Common myeloid progenitor, CD34-positive (primary cell): ENCODE measurements at regions not wholly inside any gene's neighbourhood (a gene's known extent, or its start where the extent isn't known, plus 50 kb on each side); places are given as distances from the start of the nearest gene placed in this dataset.

Experiments used
- CTCF ChIA-PET: fragments of 350-600 bp; sonication (Branson Sonifier 250); formaldehyde crosslinking; loops from one replicate; lab custom pipeline; 2021; ENCODE audit warnings: antibody characterized with exemption; lab: Charles Lee
- POLR2A ChIA-PET: fragments of 350-600 bp; sonication (Branson Sonifier 250); formaldehyde crosslinking; loops from one replicate; lab custom pipeline; 2021; ENCODE audit warnings: antibody characterized with exemption; lab: Charles Lee
- DNase-seq, 3 donors: peaks; one replicate each; pipeline versions ENCODE4 v3.0.0 to v3.0.0-alpha.2; 2013
- H3K27ac ChIP-seq, 2 experiments: 1 replicate in 1 of 2; 2 replicates in 1 of 2; pipeline ENCODE4 v1.7.0; 2013; ENCODE audit warnings: inconsistent platforms in 2 of 2, low read length in 2 of 2, mild to moderate bottlenecking in 2 of 2, low read depth in 1 of 2, moderate library complexity in 1 of 2; ENCODE audit not compliant: severe bottlenecking in 2 of 2, insufficient read depth in 1 of 2, poor library complexity in 1 of 2
- H3K27me3 ChIP-seq, 5 experiments: replicated peaks in 2 of 5; 1 replicate in 3 of 5; 2 replicates in 2 of 5; pipeline versions ENCODE4 v1.6.1 to v1.7.0; 2013; ENCODE audit warnings: low read length in 4 of 5, mild to moderate bottlenecking in 2 of 5, moderate library complexity in 2 of 5, inconsistent platforms in 1 of 5; ENCODE audit not compliant: insufficient read depth in 5 of 5, control insufficient read depth in 4 of 5
- H3K36me3 ChIP-seq, 4 experiments: 1 replicate in 2 of 4; 2 replicates in 2 of 4; pipeline versions ENCODE4 v1.6.1 to v1.7.0; 2013; ENCODE audit warnings: low read length in 3 of 4, control low read depth in 1 of 4, mild to moderate bottlenecking in 1 of 4; ENCODE audit not compliant: control insufficient read depth in 4 of 4, insufficient read depth in 4 of 4
- H3K4me1 ChIP-seq, 4 experiments: 1 replicate in 3 of 4; 2 replicates in 1 of 4; pipeline versions ENCODE4 v1.6.1 to v1.7.1; 2013; ENCODE audit warnings: low read length in 3 of 4, mild to moderate bottlenecking in 3 of 4, control low read depth in 1 of 4, inconsistent platforms in 1 of 4, moderate library complexity in 1 of 4; ENCODE audit not compliant: control insufficient read depth in 4 of 4, insufficient read depth in 4 of 4; ENCODE audit errors: control extremely low read depth in 1 of 4
- H3K4me3 ChIP-seq, 7 experiments: 1 replicate in 4 of 7; 2 replicates in 3 of 7; pipeline versions ENCODE4 v1.5.1 to v1.7.0; 2013; ENCODE audit warnings: mild to moderate bottlenecking in 7 of 7, low read length in 6 of 7, moderate library complexity in 6 of 7, inconsistent platforms in 2 of 7, low read depth in 2 of 7, control low read depth in 1 of 7; ENCODE audit not compliant: insufficient read depth in 4 of 7, control insufficient read depth in 1 of 7; ENCODE audit errors: extremely low read depth in 1 of 7
- H3K9me3 ChIP-seq, 5 experiments: 1 replicate in 4 of 5; 2 replicates in 1 of 5; pipeline versions ENCODE4 v1.6.1 to v1.7.1; 2013; ENCODE audit warnings: low read length in 4 of 5, mild to moderate bottlenecking in 2 of 5, inconsistent platforms in 1 of 5, low read depth in 1 of 5, moderate library complexity in 1 of 5; ENCODE audit not compliant: control insufficient read depth in 4 of 5, insufficient read depth in 2 of 5; ENCODE audit errors: control extremely low read depth in 1 of 5
- WGBS: methylation state at CpG from one replicate; pipeline ENCODE4 v1.1.5; 2013; ENCODE audit not compliant: insufficient coverage; 5-methylcytosine and 5-hydroxymethylcytosine counted together

- no peaks in the 10 kb centered on the region for H3K36me3 ChIP-seq
- H3K4me1 ChIP-seq: no peaks in the 10 kb centered on the region
- POLR2A ChIA-PET: no interaction called here
- H3K27ac ChIP-seq: no peak overlapping the region
- H3K4me3 ChIP-seq: no peak overlapping the region
- CTCF ChIA-PET: no interaction called here
- no peaks in the 10 kb centered on the region for H3K9me3 ChIP-seq
- WGBS: 100% methylated on average over 2 of the region's 5 CpGs
- DNase-seq: no peak
- no peaks in the 10 kb centered on the region for H3K27me3 ChIP-seq
Measured at GRCh38 chr2:180145163-180145562, 138.1 kb upstream of the CWC22 start.

- POLR2A ChIA-PET: no interaction called here
- Histone ChIP-seq H3K27me3 (no peaks in the 10 kb centered on the region), H3K9me3 (no peaks in the 10 kb centered on the region), H3K4me3 (no peak overlapping the region), H3K4me1 (no peaks in the 10 kb centered on the region), H3K36me3 (no peaks in the 10 kb centered on the region), H3K27ac (no peak overlapping the region)
- CTCF ChIA-PET: interaction anchor here (1.0 kb wide), 1 partner anchor 18 kb away, joined by 3 read pairs; no protein-coding TSS in a partner anchor
- no peak for DNase-seq
Measured at GRCh38 chr2:180144338-180144813, 137.3 kb upstream of the CWC22 start.

- DNase-seq: no peak
Measured at GRCh38 chr2:180143633-180144337, 136.7 kb upstream of the CWC22 start.

GRCh38 chr2:180141600-180141999, 134.5 kb upstream of the CWC22 start:
- H3K9me3 ChIP-seq: no peaks in the 10 kb centered on the region
- no peaks in the 10 kb centered on the region for H3K27me3 ChIP-seq
- WGBS: 86% methylated on average over 1 of the region's 2 CpGs
- ChIA-PET CTCF (no interaction called here), POLR2A (no interaction called here)
- no peak for DNase-seq
- H3K4me3 ChIP-seq: no peak overlapping the region
- H3K4me1 ChIP-seq: no peaks in the 10 kb centered on the region
- no peaks in the 10 kb centered on the region for H3K36me3 ChIP-seq
- H3K27ac ChIP-seq: no peak overlapping the region

More at GRCh38 chr2:180143633-180144337, 136.7 kb upstream of the CWC22 start:
- WGBS: 88% methylated on average over 1 of the region's 5 CpGs
- H3K27ac ChIP-seq: no peak overlapping the region
- H3K4me3 ChIP-seq: no peak overlapping the region
- H3K9me3 ChIP-seq: no peaks in the 10 kb centered on the region
- H3K4me1 ChIP-seq: no peaks in the 10 kb centered on the region
- H3K36me3 ChIP-seq: no peaks in the 10 kb centered on the region
- CTCF ChIA-PET: interaction anchor here (1.0 kb wide), 1 partner anchor 18 kb away, joined by 3 read pairs; no protein-coding TSS in a partner anchor
- POLR2A ChIA-PET: no interaction called here
- H3K27me3 ChIP-seq: no peaks in the 10 kb centered on the region

GRCh38 chr2:180133736-180134135, 126.6 kb upstream of the CWC22 start:
- H3K27ac ChIP-seq: no peak overlapping the region
- no peaks in the 10 kb centered on the region for H3K36me3 ChIP-seq
- no peaks in the 10 kb centered on the region for H3K9me3 ChIP-seq
- DNase-seq: no peak
- H3K27me3 ChIP-seq: no peaks in the 10 kb centered on the region
- peaks cover 0 to 5% (median under 1%) of the 10 kb centered on the region in 4 experiments for H3K4me1 ChIP-seq
- CTCF ChIA-PET: no interaction called here
- no peak overlapping the region for H3K4me3 ChIP-seq
- WGBS: no CpG with 5 or more reads among the region's 1 CpG
- POLR2A ChIA-PET: no interaction called here

- ChIA-PET POLR2A (no interaction called here), CTCF (no interaction called here)
Measured at GRCh38 chr2:180130403-180130802, 123.3 kb upstream of the CWC22 start.

GRCh38 chr2:180128861-180129260, 121.8 kb upstream of the CWC22 start:
- peaks cover 0 to 6% (median 2%) of the 10 kb centered on the region in 4 experiments for H3K4me1 ChIP-seq
- H3K9me3 ChIP-seq: no peaks in the 10 kb centered on the region
- DNase-seq: no peak
- no peak overlapping the region for H3K4me3 ChIP-seq
- H3K36me3 ChIP-seq: no peaks in the 10 kb centered on the region
- ChIA-PET POLR2A (no interaction called here), CTCF (interaction anchor here (1.0 kb wide), 1 partner anchor 930 kb away, joined by 5 read pairs; no protein-coding TSS in a partner anchor)
- no peaks in the 10 kb centered on the region for H3K27me3 ChIP-seq
- no peak overlapping the region for H3K27ac ChIP-seq
- 100% methylated on average over 1 of the region's 2 CpGs for WGBS

More at GRCh38 chr2:180130403-180130802, 123.3 kb upstream of the CWC22 start:
- DNase-seq: no peak
- H3K4me1 ChIP-seq: peaks cover 0 to 5% (median 2%) of the 10 kb centered on the region in 4 experiments
- H3K27me3 ChIP-seq: no peaks in the 10 kb centered on the region
- H3K27ac ChIP-seq: no peak overlapping the region
- no peaks in the 10 kb centered on the region for H3K9me3 ChIP-seq
- no peak overlapping the region for H3K4me3 ChIP-seq
- no peaks in the 10 kb centered on the region for H3K36me3 ChIP-seq
